Neural progenitor cell (in vitro differentiated cells): ENCODE measurements at regions not wholly inside any gene's neighbourhood (a gene's known extent, or its start where the extent isn't known, plus 50 kb on each side); places are given as distances from the start of the nearest gene placed in this dataset.

Experiments used
- DNase-seq: peaks from one replicate; pipeline ENCODE4 v3.0.0-alpha.2; 2016; ENCODE audit warnings: low spot score
- H2AFZ ChIP-seq: fragments of 200-600 bp; sonication (generic); replicated peaks from 2 replicates; pipeline ENCODE4 v1.6.1; 2016; ENCODE audit warnings: antibody characterized with exemption
- H3F3A ChIP-seq: fragments of 200-600 bp; sonication (generic); 2 replicates; pipeline ENCODE4 v1.6.1; 2016; ENCODE audit warnings: antibody characterized with exemption, low read depth
- H3K27ac ChIP-seq: fragments of 200-600 bp; sonication (generic); 2 replicates; pipeline ENCODE4 v1.5.1; 2016; ENCODE audit warnings: mild to moderate bottlenecking
- H3K27me3 ChIP-seq: fragments of 200-600 bp; sonication (generic); 2 replicates; pipeline ENCODE4 v1.6.1; 2016; ENCODE audit warnings: mild to moderate bottlenecking, moderate library complexity
- H3K36me3 ChIP-seq: fragments of 200-600 bp; sonication (generic); 2 replicates; pipeline ENCODE4 v1.5.1; 2016
- H3K4me1 ChIP-seq: fragments of 200-600 bp; sonication (generic); 2 replicates; pipeline ENCODE4 v1.6.1; 2016; ENCODE audit warnings: mixed run types
- H3K4me2 ChIP-seq: fragments of 200-600 bp; sonication (generic); 2 replicates; pipeline ENCODE4 v1.6.1; 2016
- H3K4me3 ChIP-seq: fragments of 200-600 bp; sonication (generic); 2 replicates; pipeline ENCODE4 v1.5.1; 2016
- H3K79me2 ChIP-seq: fragments of 200-600 bp; sonication (generic); 2 replicates; pipeline ENCODE4 v1.6.1; 2016; ENCODE audit warnings: low read depth
- H3K9ac ChIP-seq: fragments of 200-600 bp; sonication (generic); 2 replicates; pipeline ENCODE4 v1.6.1; 2016
- H3K9me3 ChIP-seq: fragments of 200-600 bp; sonication (generic); 2 replicates; pipeline ENCODE4 v1.5.1; 2016; ENCODE audit warnings: low read depth
- H4K20me1 ChIP-seq: fragments of 200-600 bp; sonication (generic); 2 replicates; pipeline ENCODE4 v1.6.1; 2016; ENCODE audit warnings: low read depth
- H3K27ac Mint-ChIP-seq: 3 replicates; pipeline ENCODE4 v1.8.0; 2021; ENCODE audit warnings: mixed read lengths
- H3K27me3 Mint-ChIP-seq: 2 replicates; pipeline ENCODE4 v1.8.0; 2022; ENCODE audit warnings: low read depth, mild to moderate bottlenecking, inconsistent platforms, moderate library complexity, mixed read lengths; ENCODE audit not compliant: insufficient read depth
- H3K36me3 Mint-ChIP-seq: 3 replicates; pipeline ENCODE4 v1.8.0; 2021; ENCODE audit warnings: mixed read lengths
- H3K4me1 Mint-ChIP-seq: 3 replicates; pipeline ENCODE4 v1.8.0; 2021; ENCODE audit warnings: mixed read lengths
- H3K4me3 Mint-ChIP-seq: 3 replicates; pipeline ENCODE4 v1.8.0; 2021; ENCODE audit warnings: mild to moderate bottlenecking, moderate library complexity, mixed read lengths
- H3K9me3 Mint-ChIP-seq: 3 replicates; pipeline ENCODE4 v1.8.0; 2020; ENCODE audit warnings: mixed read lengths
- CTCF ChIP-seq: fragments of 200-600 bp; sonication (generic); IDR thresholded peaks from 2 replicates; pipeline ENCODE4 v1.5.1; 2017; ENCODE audit warnings: antibody characterized with exemption, mild to moderate bottlenecking
- EZH2 ChIP-seq: fragments of 200-600 bp; sonication (generic); IDR thresholded peaks from 2 replicates; pipeline ENCODE4 v1.6.1; 2017; ENCODE audit warnings: antibody characterized with exemption, mild to moderate bottlenecking, moderate library complexity
- EZH2phosphoT487 ChIP-seq: fragments of 200-600 bp; sonication (generic); IDR thresholded peaks from 2 replicates; pipeline ENCODE4 v1.6.1; 2017; ENCODE audit warnings: antibody characterized with exemption

GRCh38 chr11:90809581-90809980, 586.7 kb upstream of the CHORDC1 start:
- Histone ChIP-seq H3K79me2 (no peaks in the 10 kb centered on the region), H3K9me3 (no peaks in the 10 kb centered on the region), H3K27me3 (no peaks in the 10 kb centered on the region), H3K9ac (no peak overlapping the region), H3K4me2 (no peak overlapping the region), H3K36me3 (no peaks in the 10 kb centered on the region), H3K27ac (no peak overlapping the region), H3K4me3 (no peak overlapping the region), H3F3A (no peaks in the 10 kb centered on the region), H3K4me1 (no peaks in the 10 kb centered on the region), H4K20me1 (no peaks in the 10 kb centered on the region), H2AFZ (no peak overlapping the region)
- Mint-ChIP-seq H3K27ac (no peak overlapping the region), H3K9me3 (no peaks in the 10 kb centered on the region), H3K27me3 (peaks cover 2% of the 10 kb centered on the region), H3K4me3 (no peak overlapping the region), H3K36me3 (no peaks in the 10 kb centered on the region), H3K4me1 (no peaks in the 10 kb centered on the region)
- no peak for DNase-seq
- TF ChIP-seq EZH2phosphoT487 (no peak), CTCF (no peak), EZH2 (no peak)

- H2AFZ ChIP-seq: no peak overlapping the region
- Mint-ChIP-seq H3K27ac (no peak overlapping the region), H3K4me3 (no peak overlapping the region), H3K9me3 (no peaks in the 10 kb centered on the region), H3K27me3 (no peaks in the 10 kb centered on the region), H3K4me1 (peaks cover 4% of the 10 kb centered on the region), H3K36me3 (no peaks in the 10 kb centered on the region)
- TF ChIP-seq EZH2phosphoT487 (no peak), CTCF (no peak), EZH2 (no peak)
- no peak overlapping the region for H3K9ac ChIP-seq
- no peak overlapping the region for H3K4me3 ChIP-seq
- H3K4me1 ChIP-seq: peaks cover 13% of the 10 kb centered on the region
- H3K4me2 ChIP-seq: no peak overlapping the region
- no peaks in the 10 kb centered on the region for H4K20me1 ChIP-seq
- H3K27ac ChIP-seq: no peak overlapping the region
- no peaks in the 10 kb centered on the region for H3K27me3 ChIP-seq
- no peaks in the 10 kb centered on the region for H3K9me3 ChIP-seq
- no peaks in the 10 kb centered on the region for H3F3A ChIP-seq
- H3K79me2 ChIP-seq: no peaks in the 10 kb centered on the region
- no peaks in the 10 kb centered on the region for H3K36me3 ChIP-seq
- DNase-seq: no peak
Measured at GRCh38 chr11:90805172-90805571, 582.3 kb upstream of the CHORDC1 start.

GRCh38 chr11:90803831-90804230, 581.0 kb upstream of the CHORDC1 start:
- H3F3A ChIP-seq: no peaks in the 10 kb centered on the region
- no peak for DNase-seq
- no peak overlapping the region for H3K9ac ChIP-seq
- no peaks in the 10 kb centered on the region for H3K36me3 ChIP-seq
- no peak overlapping the region for H2AFZ ChIP-seq
- Mint-ChIP-seq H3K27ac (no peak overlapping the region), H3K27me3 (no peaks in the 10 kb centered on the region), H3K36me3 (no peaks in the 10 kb centered on the region), H3K4me3 (no peak overlapping the region), H3K4me1 (peaks cover 4% of the 10 kb centered on the region), H3K9me3 (no peaks in the 10 kb centered on the region)
- H3K27me3 ChIP-seq: no peaks in the 10 kb centered on the region
- H3K27ac ChIP-seq: no peak overlapping the region
- no peak overlapping the region for H3K4me3 ChIP-seq
- H3K4me2 ChIP-seq: no peak overlapping the region
- H3K9me3 ChIP-seq: no peaks in the 10 kb centered on the region
- peaks cover 13% of the 10 kb centered on the region for H3K4me1 ChIP-seq
- no peaks in the 10 kb centered on the region for H4K20me1 ChIP-seq
- no peak for TF ChIP-seq CTCF
- TF ChIP-seq EZH2: no peak
- no peak for TF ChIP-seq EZH2phosphoT487
- H3K79me2 ChIP-seq: no peaks in the 10 kb centered on the region

- Histone ChIP-seq H3F3A (no peaks in the 10 kb centered on the region), H3K27ac (no peak overlapping the region), H2AFZ (no peak overlapping the region), H3K4me2 (no peak overlapping the region), H3K79me2 (no peaks in the 10 kb centered on the region), H3K9me3 (no peaks in the 10 kb centered on the region), H3K9ac (no peak overlapping the region), H3K27me3 (no peaks in the 10 kb centered on the region), H3K36me3 (no peaks in the 10 kb centered on the region), H3K4me3 (no peak overlapping the region), H3K4me1 (peaks cover 13% of the 10 kb centered on the region), H4K20me1 (no peaks in the 10 kb centered on the region)
- H3K9me3 Mint-ChIP-seq: no peaks in the 10 kb centered on the region
- H3K4me3 Mint-ChIP-seq: no peak overlapping the region
- H3K36me3 Mint-ChIP-seq: no peaks in the 10 kb centered on the region
- TF ChIP-seq CTCF (no peak), EZH2phosphoT487 (no peak), EZH2 (no peak)
- H3K27ac Mint-ChIP-seq: no peak overlapping the region
- H3K4me1 Mint-ChIP-seq: peaks cover 4% of the 10 kb centered on the region
- no peak for DNase-seq
- H3K27me3 Mint-ChIP-seq: no peaks in the 10 kb centered on the region
Measured at GRCh38 chr11:90803366-90803765, 580.5 kb upstream of the CHORDC1 start.
